PC-3 (cell line): ENCODE measurements at regions not wholly inside any gene's neighbourhood (a gene's known extent, or its start where the extent isn't known, plus 50 kb on each side); places are given as distances from the start of the nearest gene placed in this dataset.

Experiments
- EZH2 ChIP-seq: fragments of 300-600 bp; sonication (generic); IDR thresholded peaks from one replicate; pipeline ENCODE4 v1.6.1; 2017; ENCODE audit warnings: antibody characterized with exemption, mild to moderate bottlenecking, low read length; ENCODE audit not compliant: unreplicated experiment
- TF ChIP-seq, protein P1 (sequence below): fragments of 300-600 bp; sonication (generic); conservative IDR thresholded peaks from 2 replicates; pipeline ENCODE4 v1.5.1; 2017; ENCODE audit warnings: antibody characterized with exemption, low read depth, mild to moderate bottlenecking, low read length

GRCh38 chr21:35953597-35953996 lies 106.7 kb downstream of the SETD4 start:
- TF ChIP-seq, protein P1, sequence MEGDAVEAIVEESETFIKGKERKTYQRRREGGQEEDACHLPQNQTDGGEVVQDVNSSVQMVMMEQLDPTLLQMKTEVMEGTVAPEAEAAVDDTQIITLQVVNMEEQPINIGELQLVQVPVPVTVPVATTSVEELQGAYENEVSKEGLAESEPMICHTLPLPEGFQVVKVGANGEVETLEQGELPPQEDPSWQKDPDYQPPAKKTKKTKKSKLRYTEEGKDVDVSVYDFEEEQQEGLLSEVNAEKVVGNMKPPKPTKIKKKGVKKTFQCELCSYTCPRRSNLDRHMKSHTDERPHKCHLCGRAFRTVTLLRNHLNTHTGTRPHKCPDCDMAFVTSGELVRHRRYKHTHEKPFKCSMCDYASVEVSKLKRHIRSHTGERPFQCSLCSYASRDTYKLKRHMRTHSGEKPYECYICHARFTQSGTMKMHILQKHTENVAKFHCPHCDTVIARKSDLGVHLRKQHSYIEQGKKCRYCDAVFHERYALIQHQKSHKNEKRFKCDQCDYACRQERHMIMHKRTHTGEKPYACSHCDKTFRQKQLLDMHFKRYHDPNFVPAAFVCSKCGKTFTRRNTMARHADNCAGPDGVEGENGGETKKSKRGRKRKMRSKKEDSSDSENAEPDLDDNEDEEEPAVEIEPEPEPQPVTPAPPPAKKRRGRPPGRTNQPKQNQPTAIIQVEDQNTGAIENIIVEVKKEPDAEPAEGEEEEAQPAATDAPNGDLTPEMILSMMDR: no peak
- TF ChIP-seq EZH2: no peak
